SK-N-SH (cell line): ENCODE measurements at regions not wholly inside any gene's neighbourhood (a gene's known extent, or its start where the extent isn't known, plus 50 kb on each side); places are given as distances from the start of the nearest gene placed in this dataset.

Experiments used
- CTCF ChIA-PET: fragments of 300-600, 350-600 bp; formaldehyde crosslinking; extraction: SDS; loops from one replicate; lab custom pipeline; 2021; lab: Yijun Ruan, JAX
- POLR2A ChIA-PET: fragments of 350-600 bp; sonication (Branson Sonifier 250); formaldehyde crosslinking; extraction: SDS; loops from one replicate; lab custom pipeline; 2020; ENCODE audit warnings: antibody characterized with exemption, inconsistent platforms; lab: Yijun Ruan, JAX
- DNase-seq: peaks from one replicate; pipeline ENCODE4 v3.0.0; 2012
- H2AFZ ChIP-seq: fragments of 200-600 bp; sonication (generic); 2 replicates; pipeline ENCODE4 v1.8.1; 2016; ENCODE audit warnings: antibody characterized with exemption, mild to moderate bottlenecking, low read depth
- H3F3A ChIP-seq: fragments of 200-600 bp; sonication (generic); replicated peaks from 2 replicates; pipeline ENCODE3; 2016; ENCODE audit warnings: antibody characterized with exemption, mild to moderate bottlenecking; ENCODE audit not compliant: insufficient read depth
- H3K27ac ChIP-seq, 2 experiments: fragments of 200-500 bp in 1 of 2; fragments of 200-600 bp in 1 of 2; sonication (Bioruptor generic) in 1 of 2; sonication (generic), shearing (Covaris generic) in 1 of 2; 2 replicates each; pipeline versions ENCODE4 v1.5.1 to v1.6.1; 2014 to 2016; ENCODE audit warnings: low read depth in 2 of 2, inconsistent platforms in 1 of 2, low read length in 1 of 2, mild to moderate bottlenecking in 1 of 2, mixed read lengths in 1 of 2
- H3K27me3 ChIP-seq: fragments of 200-600 bp; sonication (generic), shearing (Covaris generic); 2 replicates; pipeline ENCODE4 v1.6.1; 2016; ENCODE audit warnings: mixed run types; ENCODE audit not compliant: insufficient read depth
- H3K36me3 ChIP-seq, 2 experiments: fragments of 200-500 bp in 1 of 2; fragments of 200-600 bp in 1 of 2; sonication (Bioruptor generic) in 1 of 2; sonication (generic) in 1 of 2; replicated peaks in 1 of 2; 2 replicates each; pipeline versions ENCODE3 to v1.5.1; 2014 to 2016; ENCODE audit warnings: low read length in 1 of 2, mild to moderate bottlenecking in 1 of 2; ENCODE audit not compliant: insufficient read depth in 2 of 2, control insufficient read depth in 1 of 2
- H3K4me1 ChIP-seq, 2 experiments: fragments of 200-500 bp in 1 of 2; fragments of 200-600 bp in 1 of 2; sonication (Bioruptor generic) in 1 of 2; sonication (generic), shearing (Covaris generic) in 1 of 2; 2 replicates each; pipeline versions ENCODE4 v1.5.1 to v1.6.1; 2014 to 2016; ENCODE audit warnings: low read depth in 1 of 2, low read length in 1 of 2, mixed run types in 1 of 2; ENCODE audit not compliant: insufficient read depth in 2 of 2, control insufficient read depth in 1 of 2
- H3K4me2 ChIP-seq: fragments of 200-600 bp; sonication (generic), shearing (Covaris generic); 2 replicates; pipeline ENCODE4 v1.6.1; 2017; ENCODE audit warnings: mixed run types
- H3K4me3 ChIP-seq, 2 experiments: fragments of 200-500 bp in 1 of 2; fragments of 200-600 bp in 1 of 2; sonication (Bioruptor generic) in 1 of 2; sonication (generic), shearing (Covaris generic) in 1 of 2; 2 replicates each; pipeline versions ENCODE4 v1.5.1 to v1.8.1; 2014 to 2016; ENCODE audit warnings: low read depth in 2 of 2, inconsistent platforms in 1 of 2, low read length in 1 of 2, mild to moderate bottlenecking in 1 of 2, mixed read lengths in 1 of 2, moderate library complexity in 1 of 2
- H3K79me2 ChIP-seq: fragments of 200-600 bp; sonication (generic); 2 replicates; pipeline ENCODE4 v1.8.1; 2017; ENCODE audit warnings: mild to moderate bottlenecking; ENCODE audit not compliant: insufficient read depth
- H3K9ac ChIP-seq: fragments of 200-600 bp; sonication (generic); 2 replicates; pipeline ENCODE4 v1.6.1; 2017; ENCODE audit warnings: mixed run types
- H3K9me2 ChIP-seq: fragments of 200-600 bp; sonication (generic); 2 replicates; pipeline ENCODE4 v1.6.1; 2017; ENCODE audit warnings: mixed run types
- H3K9me3 ChIP-seq: fragments of 200-600 bp; sonication (generic); 2 replicates; pipeline ENCODE4 v1.6.1; 2017; ENCODE audit warnings: mixed run types, mild to moderate bottlenecking, moderate library complexity
- H4K20me1 ChIP-seq: fragments of 200-600 bp; sonication (generic); 2 replicates; pipeline ENCODE4 v1.6.1; 2017; ENCODE audit warnings: mild to moderate bottlenecking, mixed run types; ENCODE audit not compliant: insufficient read depth
- CHD2 ChIP-seq: fragments of 150-350 bp; IDR thresholded peaks from 2 replicates; pipeline ENCODE4 v1.6.1; 2018; ENCODE audit warnings: low read length; ENCODE audit not compliant: partially characterized antibody
- ELF1 ChIP-seq: IDR thresholded peaks from 2 replicates; pipeline ENCODE4 v1.4.0; 2012
- EP300 ChIP-seq, 2 experiments: IDR thresholded peaks; 2 replicates each; pipeline versions ENCODE4 v1.4.0 to v1.6.1; 2012; ENCODE audit warnings: borderline replicate concordance in 1 of 2, low read depth in 1 of 2, low read length in 1 of 2
- EZH2phosphoT487 ChIP-seq: fragments of 200-600 bp; sonication (generic); IDR thresholded peaks from 2 replicates; pipeline ENCODE4 v1.6.1; 2017; ENCODE audit warnings: low read depth, mixed run types, mild to moderate bottlenecking, antibody characterized with exemption, moderate library complexity, borderline replicate concordance
- FOSL2 ChIP-seq: IDR thresholded peaks from 2 replicates; pipeline ENCODE4 v1.4.0; 2012; ENCODE audit warnings: low read depth, mild to moderate bottlenecking, moderate library complexity, borderline replicate concordance
- GATA2 ChIP-seq: sonication (generic); formaldehyde crosslinking; IDR thresholded peaks from 2 replicates; pipeline ENCODE4 v1.5.0; 2020; ENCODE audit warnings: mild to moderate bottlenecking, missing genetic modification reagents
- MAX ChIP-seq: IDR thresholded peaks from 2 replicates; pipeline ENCODE4 v1.4.0; 2012; ENCODE audit warnings: low read depth
- MXI1 ChIP-seq: IDR thresholded peaks from 2 replicates; pipeline ENCODE4 v1.6.1; 2012; ENCODE audit warnings: mild to moderate bottlenecking, low read depth, low read length, improper control_type of control experiment
- NFIC ChIP-seq: IDR thresholded peaks from 2 replicates; pipeline ENCODE4 v1.4.0; 2012; ENCODE audit warnings: borderline replicate concordance
- NRF1 ChIP-seq: IDR thresholded peaks from 2 replicates; pipeline ENCODE4 v1.6.1; 2012; ENCODE audit warnings: low read depth, mild to moderate bottlenecking, low read length
- PBX3 ChIP-seq: IDR thresholded peaks from 2 replicates; pipeline ENCODE4; 2012
- RXRA ChIP-seq: IDR thresholded peaks from 2 replicates; pipeline ENCODE4 v1.4.0; 2012; ENCODE audit warnings: low read depth, mild to moderate bottlenecking, borderline replicate concordance
- SIN3A ChIP-seq: IDR thresholded peaks from 2 replicates; pipeline ENCODE4 v1.6.1; 2012; ENCODE audit warnings: low read depth, mild to moderate bottlenecking, low read length, moderate library complexity, borderline replicate concordance
- TAF1 ChIP-seq: IDR thresholded peaks from 2 replicates; pipeline ENCODE4 v1.6.1; 2012; ENCODE audit warnings: low read depth, mild to moderate bottlenecking, low read length, moderate library complexity, borderline replicate concordance
- TCF12 ChIP-seq: IDR thresholded peaks from 2 replicates; pipeline ENCODE4 v1.4.0; 2012
- TEAD4 ChIP-seq: IDR thresholded peaks from 2 replicates; pipeline ENCODE4 v1.4.0; 2012; ENCODE audit warnings: mild to moderate bottlenecking, borderline replicate concordance; ENCODE audit not compliant: insufficient read depth
- USF2 ChIP-seq: fragments of 150-350 bp; IDR thresholded peaks from 2 replicates; pipeline ENCODE4 v1.6.1; 2017; ENCODE audit warnings: antibody characterized with exemption, low read length, low read depth, borderline replicate concordance
- WGBS: methylation state at CpG from one replicate; pipeline ENCODE4 v1.1.6; 2017; ENCODE audit warnings: low lambda C conversion rate; 5-methylcytosine and 5-hydroxymethylcytosine counted together
- TF ChIP-seq, protein P1 (sequence below): IDR thresholded peaks from 2 replicates; pipeline ENCODE4 v1.6.1; 2012; ENCODE audit warnings: mild to moderate bottlenecking, low read depth, low read length, moderate library complexity
- TF ChIP-seq, protein P2 (sequence below): IDR thresholded peaks from 2 replicates; pipeline ENCODE4 v1.4.0; 2012; ENCODE audit warnings: low read depth, borderline replicate concordance

DNA sequence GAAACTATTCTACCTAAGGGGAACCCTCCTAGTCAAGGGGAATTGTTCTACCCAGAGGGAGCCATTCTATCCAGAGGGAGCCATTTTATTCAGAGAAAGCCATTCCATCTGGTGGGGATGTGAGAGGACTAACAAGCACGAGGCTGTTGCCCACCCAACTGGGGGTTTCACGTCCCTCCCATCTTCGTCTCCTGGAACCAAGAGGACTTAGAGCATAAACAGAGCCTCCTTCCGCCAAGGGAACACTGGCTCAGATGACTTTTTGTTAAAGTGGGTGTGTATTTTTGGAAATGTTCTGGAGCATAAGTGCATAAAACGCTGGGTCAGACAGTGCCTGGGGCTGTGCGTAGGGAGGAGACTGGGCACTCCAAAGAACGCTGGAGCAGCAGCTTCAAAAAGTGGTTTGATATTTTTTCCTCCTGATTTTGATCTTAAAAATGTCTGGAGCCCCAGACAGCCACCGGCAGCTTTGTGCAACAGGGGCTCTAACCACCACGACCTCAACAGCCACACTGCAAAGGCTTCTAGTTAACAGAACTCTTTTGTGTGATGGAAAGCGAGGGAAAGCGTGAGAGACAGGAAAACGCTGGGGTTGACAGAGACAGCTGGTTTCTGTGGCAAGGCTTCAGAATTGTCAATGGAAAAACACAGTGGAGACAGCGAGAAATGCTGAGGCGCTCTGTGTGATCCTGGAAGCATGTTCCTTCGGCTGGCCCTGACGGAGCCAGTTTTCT, 363.6 kb upstream of the CAMK1G start:
- TF ChIP-seq EP300 (IDR thresholded peaks at IDR 0.05; ENCODE audit: borderline replicate concordance in 1 of 2, low read depth in 1 of 2, low read length in 1 of 2) (peak in 1 of 2 experiments; percentile 78; a peak in 2 of 4 replicates), TCF12 (no peak), GATA2 (0 out of 2 replicates have a peak, but pooled peaks have one; percentile 27), MXI1 (peak; percentile 24; the same call in 1 of the 2 replicates)
- TF ChIP-seq, all 33 proteins: peak for 3
- Histone ChIP-seq H2AFZ (no peak overlapping the region), H3K4me3 (no peak overlapping the region)

DNA sequence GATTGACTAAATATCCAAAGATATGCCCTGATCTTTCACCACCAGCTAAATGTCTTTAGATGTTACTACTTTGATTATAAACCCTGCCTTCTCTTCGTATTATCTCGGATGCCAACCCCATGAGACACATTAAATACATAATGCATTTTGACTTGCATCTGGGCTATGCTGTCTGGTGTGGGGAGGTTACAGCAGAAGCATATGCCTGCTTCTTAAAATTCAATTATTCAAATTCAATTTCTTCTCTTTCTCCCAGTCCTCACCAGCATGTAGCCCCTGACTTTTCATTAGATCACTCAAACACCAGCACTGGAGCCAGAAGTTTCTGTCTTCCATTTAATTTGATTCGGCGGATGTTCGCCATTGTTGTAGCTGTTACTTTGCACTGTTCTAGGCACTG, 360.7 kb upstream of the CAMK1G start:
- Histone ChIP-seq H3F3A (no peaks in the 10 kb centered on the region), H3K27ac (peak overlapping the region in 1 of 2 experiments; percentile 97; a peak in 2 of 4 replicates), H3K36me3 (no peaks in the 10 kb centered on the region), H3K9me2 (no peaks in the 10 kb centered on the region), H3K9me3 (no peaks in the 10 kb centered on the region), H3K9ac (no peak overlapping the region), H2AFZ (no peak overlapping the region), H3K4me1 (peaks cover 0 to 48% of the 10 kb centered on the region in 2 experiments; a peak in 2 of 4 replicates), H4K20me1 (no peaks in the 10 kb centered on the region), H3K4me2 (no peak overlapping the region), H3K4me3 (no peak overlapping the region), H3K27me3 (no peaks in the 10 kb centered on the region), H3K79me2 (no peaks in the 10 kb centered on the region)
- DNase-seq: peak; percentile 87
- CTCF ChIA-PET: interaction anchor here (0.9 to 3.7 kb wide), 5 partner anchors 15 to 131 kb away, joined by 4 to 18 read pairs (median 4); no protein-coding TSS in a partner anchor
- POLR2A ChIA-PET: no interaction called here
- WGBS: 32% methylated on average over 5 of the region's 5 CpGs
- no peak for TF ChIP-seq TEAD4
- no peak for TF ChIP-seq TAF1
- no peak for TF ChIP-seq PBX3
- no peak for TF ChIP-seq FOSL2
- peak; percentile 73 for TF ChIP-seq GATA2
- TF ChIP-seq, protein P1, sequence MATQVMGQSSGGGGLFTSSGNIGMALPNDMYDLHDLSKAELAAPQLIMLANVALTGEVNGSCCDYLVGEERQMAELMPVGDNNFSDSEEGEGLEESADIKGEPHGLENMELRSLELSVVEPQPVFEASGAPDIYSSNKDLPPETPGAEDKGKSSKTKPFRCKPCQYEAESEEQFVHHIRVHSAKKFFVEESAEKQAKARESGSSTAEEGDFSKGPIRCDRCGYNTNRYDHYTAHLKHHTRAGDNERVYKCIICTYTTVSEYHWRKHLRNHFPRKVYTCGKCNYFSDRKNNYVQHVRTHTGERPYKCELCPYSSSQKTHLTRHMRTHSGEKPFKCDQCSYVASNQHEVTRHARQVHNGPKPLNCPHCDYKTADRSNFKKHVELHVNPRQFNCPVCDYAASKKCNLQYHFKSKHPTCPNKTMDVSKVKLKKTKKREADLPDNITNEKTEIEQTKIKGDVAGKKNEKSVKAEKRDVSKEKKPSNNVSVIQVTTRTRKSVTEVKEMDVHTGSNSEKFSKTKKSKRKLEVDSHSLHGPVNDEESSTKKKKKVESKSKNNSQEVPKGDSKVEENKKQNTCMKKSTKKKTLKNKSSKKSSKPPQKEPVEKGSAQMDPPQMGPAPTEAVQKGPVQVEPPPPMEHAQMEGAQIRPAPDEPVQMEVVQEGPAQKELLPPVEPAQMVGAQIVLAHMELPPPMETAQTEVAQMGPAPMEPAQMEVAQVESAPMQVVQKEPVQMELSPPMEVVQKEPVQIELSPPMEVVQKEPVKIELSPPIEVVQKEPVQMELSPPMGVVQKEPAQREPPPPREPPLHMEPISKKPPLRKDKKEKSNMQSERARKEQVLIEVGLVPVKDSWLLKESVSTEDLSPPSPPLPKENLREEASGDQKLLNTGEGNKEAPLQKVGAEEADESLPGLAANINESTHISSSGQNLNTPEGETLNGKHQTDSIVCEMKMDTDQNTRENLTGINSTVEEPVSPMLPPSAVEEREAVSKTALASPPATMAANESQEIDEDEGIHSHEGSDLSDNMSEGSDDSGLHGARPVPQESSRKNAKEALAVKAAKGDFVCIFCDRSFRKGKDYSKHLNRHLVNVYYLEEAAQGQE: no peak
- no peak for TF ChIP-seq MAX
- peak; percentile 48; the same call in 1 of the 2 replicates for TF ChIP-seq MXI1
- no peak for TF ChIP-seq RXRA
- TF ChIP-seq CHD2: peak; percentile 84
- TF ChIP-seq SIN3A: no peak
- TF ChIP-seq NFIC: no peak
- TF ChIP-seq NRF1: no peak
- TF ChIP-seq, protein P2, sequence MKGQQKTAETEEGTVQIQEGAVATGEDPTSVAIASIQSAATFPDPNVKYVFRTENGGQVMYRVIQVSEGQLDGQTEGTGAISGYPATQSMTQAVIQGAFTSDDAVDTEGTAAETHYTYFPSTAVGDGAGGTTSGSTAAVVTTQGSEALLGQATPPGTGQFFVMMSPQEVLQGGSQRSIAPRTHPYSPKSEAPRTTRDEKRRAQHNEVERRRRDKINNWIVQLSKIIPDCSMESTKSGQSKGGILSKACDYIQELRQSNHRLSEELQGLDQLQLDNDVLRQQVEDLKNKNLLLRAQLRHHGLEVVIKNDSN: no peak
- no peak for TF ChIP-seq USF2
- TF ChIP-seq ELF1: no peak
- TF ChIP-seq EZH2phosphoT487: no peak
- peak; percentile 35; the same call in 1 of the 2 replicates for TF ChIP-seq TCF12

More for the DNA sequence above, 363.6 kb upstream of the CAMK1G start:
- no peaks in the 10 kb centered on the region for H3K9me2 ChIP-seq
- no peak overlapping the region for H3K4me2 ChIP-seq
- ChIA-PET POLR2A (no interaction called here), CTCF (interaction anchor here (1.1 to 1.7 kb wide), 4 partner anchors 12 to 134 kb away, joined by 3 to 8 read pairs (median 4); no protein-coding TSS in a partner anchor)
- H3K9ac ChIP-seq: no peak overlapping the region
- DNase-seq: peak; percentile 69
- no peaks in the 10 kb centered on the region for H3F3A ChIP-seq
- H3K27me3 ChIP-seq: no peaks in the 10 kb centered on the region
- H3K79me2 ChIP-seq: no peaks in the 10 kb centered on the region
- 59% methylated on average over 15 of the region's 16 CpGs for WGBS
- H4K20me1 ChIP-seq: no peaks in the 10 kb centered on the region
- H3K36me3 ChIP-seq: no peaks in the 10 kb centered on the region
- H3K4me1 ChIP-seq: peaks cover 0 to 49% of the 10 kb centered on the region in 2 experiments; a peak in 2 of 4 replicates
- H3K9me3 ChIP-seq: no peaks in the 10 kb centered on the region
- H3K27ac ChIP-seq: peak overlapping the region in 1 of 2 experiments; percentile 98; a peak in 2 of 4 replicates
